ENCODE measurements at regions not wholly inside any gene's neighbourhood (a gene's known extent, or its start where the extent isn't known, plus 50 kb on each side); places are given as distances from the start of the nearest gene placed in this dataset.
"Not testable (repeated sequence)": the region's sequence is repeated elsewhere in the genome, so short reads cannot be mapped to it uniquely, and the experiment has no call there.

- DNase-seq (ENCODE audit: low spot score) = not testable (repeated sequence)
These were observed 196.8 kb downstream of the BANP start for GRCh38 chr16:88148078-88148477.

- DNase-seq (ENCODE audit: low spot score) = not testable (repeated sequence)
These were observed 197.4 kb downstream of the BANP start for GRCh38 chr16:88148682-88149081.

GRCh38 chr16:88149158-88149603 lies 197.9 kb downstream of the BANP start:
- peak; percentile 75 for DNase-seq (ENCODE audit: low spot score)

DNA sequence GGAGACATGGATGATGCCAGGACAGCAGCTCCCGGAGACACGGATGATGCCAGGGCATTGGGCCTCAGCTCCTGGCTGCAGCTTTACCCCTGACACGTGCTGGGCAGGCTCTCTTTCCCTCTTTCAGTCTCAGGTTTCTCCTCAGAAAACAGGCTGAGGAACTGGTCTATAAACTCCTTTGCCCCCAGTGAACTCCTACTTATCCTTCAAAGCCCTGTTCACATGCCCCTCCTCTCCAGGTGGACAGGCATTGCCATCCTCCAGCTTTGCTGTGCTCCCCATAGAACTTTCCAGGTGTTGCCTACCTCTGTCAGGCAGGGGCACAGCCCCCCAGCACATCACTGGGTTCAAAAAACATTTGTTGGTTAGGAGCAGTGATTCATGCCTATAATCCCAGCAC lies 198.4 kb downstream of the BANP start:
- DNase-seq (ENCODE audit: low spot score) = not testable (repeated sequence)

GRCh38 chr16:88150456-88151128 lies 199.4 kb downstream of the BANP start:
- DNase-seq (ENCODE audit: low spot score) = not testable (repeated sequence)

DNA sequence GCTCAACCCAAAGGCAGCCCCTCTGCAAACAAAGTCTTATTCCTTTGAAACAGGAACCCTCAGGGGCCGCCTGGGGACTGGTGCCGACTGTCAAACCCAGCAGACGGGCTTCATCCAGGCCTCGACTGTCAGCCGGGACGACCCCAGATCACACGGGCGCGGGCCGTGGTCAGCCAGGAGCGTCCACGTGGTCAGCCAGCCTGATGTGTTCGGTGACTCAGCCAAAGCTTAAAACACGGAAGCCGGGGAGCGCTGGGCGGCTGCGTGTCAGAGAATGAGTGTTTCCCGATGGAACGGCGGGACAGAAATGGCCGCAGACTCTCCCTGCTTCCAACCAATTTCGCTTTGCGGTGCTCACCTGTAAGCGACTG lies 199.9 kb downstream of the BANP start:
- not testable (repeated sequence) for DNase-seq (ENCODE audit: low spot score)

GRCh38 chr16:88151859-88152843 lies 200.9 kb downstream of the BANP start:
- DNase-seq (ENCODE audit: low spot score) = not testable (repeated sequence)

DNA sequence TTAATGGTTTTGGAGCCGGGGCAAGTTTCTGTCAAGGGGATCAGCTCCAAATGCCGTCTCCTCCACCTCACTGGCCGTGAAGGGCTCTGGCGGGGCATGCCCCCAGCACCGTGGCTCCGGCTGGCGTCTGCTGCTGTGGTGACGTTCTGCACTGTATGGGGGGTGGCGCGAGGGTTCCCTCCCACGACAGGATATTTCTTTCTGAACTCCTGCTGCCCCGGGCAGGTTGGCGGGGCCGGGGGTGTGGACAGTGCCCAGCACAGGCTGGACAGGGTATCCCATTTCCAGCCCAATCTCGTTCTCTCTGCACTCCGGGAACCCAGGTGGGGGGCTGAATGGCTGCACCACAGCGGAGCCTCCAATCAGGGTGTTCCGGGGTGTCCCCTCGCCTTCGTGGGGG lies 201.6 kb downstream of the BANP start:
- DNase-seq (ENCODE audit: low spot score) = not testable (repeated sequence)

DNA sequence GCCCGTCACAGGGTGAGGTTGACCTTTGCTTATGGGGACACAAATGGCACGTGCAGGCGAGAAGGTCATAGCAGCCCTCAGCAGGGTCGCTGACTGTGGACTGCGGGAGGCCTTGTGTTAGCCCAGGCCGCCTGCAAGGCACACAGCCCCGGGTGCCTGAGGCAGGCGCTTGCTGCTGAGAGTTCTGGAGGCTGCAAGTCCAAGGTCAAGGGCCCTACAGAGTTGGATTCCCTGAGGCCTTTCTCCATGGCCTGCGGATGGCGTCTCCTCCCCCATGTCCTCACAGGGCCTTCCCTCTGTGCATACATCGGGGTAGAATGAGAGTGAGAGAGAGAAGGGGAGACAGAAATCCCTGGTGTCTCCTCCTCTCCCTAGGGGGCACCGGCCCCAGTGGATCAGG lies 202.3 kb downstream of the BANP start:
- DNase-seq (ENCODE audit: low spot score) = not testable (repeated sequence)

GRCh38 chr16:88154886-88155285 lies 203.7 kb downstream of the BANP start:
- not testable (repeated sequence) for DNase-seq (ENCODE audit: low spot score)

- DNase-seq (ENCODE audit: low spot score) = not testable (repeated sequence)
These were observed 204.4 kb downstream of the BANP start for GRCh38 chr16:88155681-88156080.

GRCh38 chr16:88156640-88157283 lies 205.5 kb downstream of the BANP start:
- not testable (repeated sequence) for DNase-seq (ENCODE audit: low spot score)

- not testable (repeated sequence) for DNase-seq (ENCODE audit: low spot score)
These were observed 206.5 kb downstream of the BANP start for GRCh38 chr16:88157686-88158085.

DNA sequence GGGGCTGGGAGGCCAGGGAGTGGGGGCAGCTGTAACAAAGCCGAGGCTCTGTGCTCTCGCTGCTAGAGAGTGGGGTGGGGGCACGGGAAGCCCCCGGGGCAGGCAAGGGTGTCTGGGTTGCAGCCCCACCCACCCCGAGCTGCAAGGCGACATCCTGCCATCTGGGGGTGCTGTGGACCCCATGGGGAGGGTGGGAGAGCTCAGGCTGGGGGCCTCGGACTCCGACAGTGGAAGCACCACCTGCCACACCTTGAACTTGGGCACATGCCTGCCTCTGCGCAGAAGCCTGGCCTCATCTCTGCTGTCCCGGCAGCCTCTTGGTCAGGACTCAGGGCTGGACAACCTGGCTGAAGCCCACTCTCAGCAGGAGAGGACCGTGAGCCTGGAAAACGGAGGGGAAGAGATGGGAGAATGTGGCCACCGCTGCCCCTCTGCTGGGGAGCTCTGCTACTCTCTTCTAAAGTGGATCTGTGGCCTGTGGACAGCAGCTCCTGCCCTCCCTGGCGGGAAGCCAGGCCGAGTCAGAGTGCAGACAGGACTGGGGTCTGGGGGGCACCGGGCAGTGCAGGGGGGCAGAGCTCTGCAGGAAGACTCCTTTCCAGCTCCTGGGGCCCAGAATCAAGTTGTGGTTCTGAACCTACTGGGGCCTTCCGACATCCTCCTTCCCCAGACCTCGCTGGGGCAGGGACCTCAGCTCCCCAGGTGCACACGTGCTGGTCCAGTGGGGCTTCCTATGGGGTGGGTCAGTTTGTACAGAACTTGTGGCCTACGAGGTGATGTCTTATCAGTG lies 207.2 kb downstream of the BANP start:
- not testable (repeated sequence) for DNase-seq (ENCODE audit: low spot score)

DNA sequence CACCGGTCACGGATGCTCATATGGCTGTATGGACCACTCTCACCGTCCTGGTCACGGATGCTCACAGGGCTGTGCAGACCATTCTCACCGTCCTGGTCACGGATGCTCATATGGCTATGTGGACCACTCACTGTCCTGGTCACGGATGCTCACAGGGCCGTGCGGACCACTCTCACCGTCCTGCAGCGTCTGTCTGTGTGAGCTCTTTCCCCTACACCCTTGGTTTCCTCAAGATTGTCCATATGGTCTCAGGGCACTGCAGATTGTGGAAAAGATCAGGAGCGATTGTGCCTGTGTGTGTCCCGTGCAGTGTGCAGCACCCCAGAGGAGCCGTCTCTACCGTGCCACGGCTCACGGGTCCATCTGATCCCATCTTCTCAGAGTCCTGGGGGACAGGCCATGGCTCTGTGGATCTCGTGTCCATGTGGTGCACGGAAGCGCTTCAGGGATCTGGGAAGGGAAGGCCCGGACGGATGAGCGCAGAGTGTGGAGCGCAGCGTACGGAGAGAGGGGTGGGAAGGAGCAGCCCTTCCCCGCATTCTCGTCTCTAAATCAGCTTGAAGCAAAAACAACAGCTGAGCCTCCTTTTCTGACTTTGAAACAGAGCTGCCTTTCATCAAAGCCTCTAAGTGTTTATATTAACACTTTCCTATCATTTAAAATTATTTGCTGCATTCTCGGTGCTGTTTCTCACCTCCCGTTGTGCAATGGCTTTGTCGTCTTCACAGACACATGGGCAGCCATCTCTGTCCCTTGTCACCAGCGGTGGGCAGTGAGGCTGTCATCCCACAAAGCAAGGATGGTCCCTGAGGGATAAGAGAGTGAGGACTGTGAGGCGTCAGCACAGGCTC lies 208.0 kb downstream of the BANP start:
- not testable (repeated sequence) for DNase-seq (ENCODE audit: low spot score)

GRCh38 chr16:88159897-88160335 lies 208.7 kb downstream of the BANP start:
- DNase-seq (ENCODE audit: low spot score) = not testable (repeated sequence)

GRCh38 chr16:88161191-88161590 lies 210.0 kb downstream of the BANP start:
- DNase-seq (ENCODE audit: low spot score) = not testable (repeated sequence)

GRCh38 chr16:88161623-88162275 lies 210.5 kb downstream of the BANP start:
- not testable (repeated sequence) for DNase-seq (ENCODE audit: low spot score)

DNA sequence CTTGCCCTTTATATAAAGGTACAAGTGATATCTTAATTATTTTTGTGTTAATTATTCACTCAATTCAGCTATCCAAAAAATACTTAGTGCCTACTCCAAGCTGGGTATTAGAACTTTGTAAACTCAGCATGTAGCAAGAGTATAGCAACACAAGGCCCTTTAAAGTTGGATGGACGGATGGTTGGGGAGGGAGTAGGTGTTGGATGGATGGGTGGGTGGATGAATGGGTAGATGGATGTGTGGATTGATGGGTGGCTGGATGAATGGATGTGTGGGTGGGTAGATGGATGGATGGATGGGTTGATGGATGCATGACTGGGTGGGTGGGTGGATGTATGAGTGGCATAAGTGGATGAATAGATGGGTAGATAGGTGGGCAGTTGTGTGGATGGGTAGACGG lies 211.5 kb downstream of the BANP start:
- DNase-seq (ENCODE audit: low spot score) = not testable (repeated sequence)
